WERI-Rb-1 (cell line): ENCODE measurements at regions not wholly inside any gene's neighbourhood (a gene's known extent, or its start where the extent isn't known, plus 50 kb on each side); places are given as distances from the start of the nearest gene placed in this dataset.

Experiments
- DNase-seq: peaks from one replicate; pipeline ENCODE4 v3.0.0-alpha.2; 2020
- H3K27ac ChIP-seq: fragments of 250-450 bp; sonication (Bioruptor Pico); 2 replicates; pipeline ENCODE4 v1.5.1; 2020; ENCODE audit warnings: mild to moderate bottlenecking, moderate library complexity
- H3K27me3 ChIP-seq: fragments of 250-450 bp; sonication (Bioruptor Pico); 2 replicates; pipeline ENCODE4 v1.5.1; 2021; ENCODE audit warnings: mild to moderate bottlenecking, low read depth, moderate library complexity; ENCODE audit not compliant: insufficient read depth, severe bottlenecking
- H3K36me3 ChIP-seq: fragments of 250-450 bp; sonication (Bioruptor Pico); 2 replicates; pipeline ENCODE4 v1.5.1; 2020; ENCODE audit warnings: mild to moderate bottlenecking, moderate library complexity
- H3K4me3 ChIP-seq: 2 replicates; pipeline ENCODE4 v1.5.1; 2011; ENCODE audit warnings: low read depth, mild to moderate bottlenecking, control low read depth, low read length
- H3K9me3 ChIP-seq: fragments of 250-450 bp; sonication (Bioruptor Pico); 2 replicates; pipeline ENCODE4 v1.5.1; 2021; ENCODE audit warnings: mild to moderate bottlenecking, moderate library complexity; ENCODE audit not compliant: severe bottlenecking
- TF ChIP-seq, protein P1 (sequence below): IDR thresholded peaks from 2 replicates; pipeline ENCODE4 v1.5.1; 2011; ENCODE audit warnings: low read depth, mild to moderate bottlenecking, control low read depth, inconsistent platforms, low read length

DNA sequence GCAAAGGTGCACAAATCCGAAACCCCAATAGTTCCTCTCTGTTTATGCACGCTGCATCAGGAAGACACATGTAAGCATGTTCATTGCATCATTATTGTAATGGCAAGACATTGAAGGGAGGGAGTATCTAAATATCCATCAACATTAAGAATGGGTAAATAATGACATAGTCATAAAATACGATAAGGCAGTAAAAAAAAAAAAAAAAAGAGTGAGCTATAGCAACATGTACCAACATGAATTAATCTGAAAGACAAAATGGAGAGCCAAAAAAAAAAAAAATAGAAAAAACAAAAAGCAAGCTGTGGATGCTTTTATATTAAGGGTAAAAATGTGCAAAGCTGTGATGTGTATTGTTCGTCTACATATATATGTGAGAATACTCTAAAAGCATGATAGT is 70.2 kb upstream of the ABLIM1 start:
- no peak overlapping the region for H3K4me3 ChIP-seq
- no peaks in the 10 kb centered on the region for H3K9me3 ChIP-seq
- no peaks in the 10 kb centered on the region for H3K36me3 ChIP-seq
- no peak overlapping the region for H3K27ac ChIP-seq
- TF ChIP-seq, protein P1, sequence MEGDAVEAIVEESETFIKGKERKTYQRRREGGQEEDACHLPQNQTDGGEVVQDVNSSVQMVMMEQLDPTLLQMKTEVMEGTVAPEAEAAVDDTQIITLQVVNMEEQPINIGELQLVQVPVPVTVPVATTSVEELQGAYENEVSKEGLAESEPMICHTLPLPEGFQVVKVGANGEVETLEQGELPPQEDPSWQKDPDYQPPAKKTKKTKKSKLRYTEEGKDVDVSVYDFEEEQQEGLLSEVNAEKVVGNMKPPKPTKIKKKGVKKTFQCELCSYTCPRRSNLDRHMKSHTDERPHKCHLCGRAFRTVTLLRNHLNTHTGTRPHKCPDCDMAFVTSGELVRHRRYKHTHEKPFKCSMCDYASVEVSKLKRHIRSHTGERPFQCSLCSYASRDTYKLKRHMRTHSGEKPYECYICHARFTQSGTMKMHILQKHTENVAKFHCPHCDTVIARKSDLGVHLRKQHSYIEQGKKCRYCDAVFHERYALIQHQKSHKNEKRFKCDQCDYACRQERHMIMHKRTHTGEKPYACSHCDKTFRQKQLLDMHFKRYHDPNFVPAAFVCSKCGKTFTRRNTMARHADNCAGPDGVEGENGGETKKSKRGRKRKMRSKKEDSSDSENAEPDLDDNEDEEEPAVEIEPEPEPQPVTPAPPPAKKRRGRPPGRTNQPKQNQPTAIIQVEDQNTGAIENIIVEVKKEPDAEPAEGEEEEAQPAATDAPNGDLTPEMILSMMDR = no peak
- no peaks in the 10 kb centered on the region for H3K27me3 ChIP-seq
- no peak for DNase-seq

DNA sequence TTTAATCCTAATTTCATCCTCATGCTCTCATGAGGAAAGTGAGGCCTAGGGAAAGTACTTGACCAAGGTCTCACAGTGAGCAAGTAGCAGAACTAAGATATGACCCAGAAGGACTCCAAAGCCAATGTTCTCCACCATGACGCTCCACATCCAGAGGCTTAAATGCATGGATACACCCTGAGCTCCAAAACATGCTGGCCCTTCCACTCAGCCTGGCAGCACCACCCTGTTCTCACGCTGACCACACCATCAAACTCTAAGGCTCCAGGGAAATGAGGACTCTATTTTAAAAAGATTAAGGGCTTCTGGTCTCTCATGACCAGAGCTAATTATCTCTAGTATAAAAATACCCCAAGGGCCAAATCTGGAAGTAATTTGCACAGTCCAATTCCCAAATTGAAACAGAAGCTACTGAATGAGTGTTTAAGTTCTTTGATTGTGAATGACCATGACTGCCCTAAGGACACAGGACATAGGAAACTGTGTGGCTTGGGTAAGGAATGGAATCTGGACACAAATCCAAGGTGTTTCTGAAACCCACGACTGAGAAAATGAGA is 71.1 kb upstream of the ABLIM1 start:
- no peaks in the 10 kb centered on the region for H3K9me3 ChIP-seq

DNA sequence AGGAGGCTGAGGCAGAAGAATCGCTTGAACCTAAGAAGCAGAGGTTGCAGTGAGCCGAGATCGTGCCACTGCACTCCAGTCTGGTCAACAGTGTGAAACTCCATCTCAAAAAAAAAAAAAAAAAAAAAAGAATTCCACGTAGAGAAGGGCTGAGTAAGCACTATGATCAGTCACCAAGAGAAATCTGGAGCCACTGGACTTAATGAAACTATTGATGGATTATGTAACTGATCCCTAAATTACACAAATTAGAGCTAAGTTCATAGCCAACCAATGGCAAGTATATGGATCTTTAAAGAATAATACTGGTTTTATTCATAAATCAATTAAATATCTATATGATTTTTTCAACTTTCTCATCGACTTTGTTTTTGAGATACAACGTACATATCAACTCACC is 72.2 kb upstream of the ABLIM1 start:
- no peak for DNase-seq
- H3K9me3 ChIP-seq = no peaks in the 10 kb centered on the region
- H3K27ac ChIP-seq = no peak overlapping the region
- no peaks in the 10 kb centered on the region for H3K36me3 ChIP-seq
- no peak overlapping the region for H3K4me3 ChIP-seq
- TF ChIP-seq, protein P1 = no peak
- no peaks in the 10 kb centered on the region for H3K27me3 ChIP-seq

More for the DNA sequence above, 71.1 kb upstream of the ABLIM1 start:
- H3K36me3 ChIP-seq = no peaks in the 10 kb centered on the region
- TF ChIP-seq, protein P1 = no peak
- H3K27me3 ChIP-seq = no peaks in the 10 kb centered on the region
- H3K27ac ChIP-seq = no peak overlapping the region
- DNase-seq = no peak
- no peak overlapping the region for H3K4me3 ChIP-seq

DNA sequence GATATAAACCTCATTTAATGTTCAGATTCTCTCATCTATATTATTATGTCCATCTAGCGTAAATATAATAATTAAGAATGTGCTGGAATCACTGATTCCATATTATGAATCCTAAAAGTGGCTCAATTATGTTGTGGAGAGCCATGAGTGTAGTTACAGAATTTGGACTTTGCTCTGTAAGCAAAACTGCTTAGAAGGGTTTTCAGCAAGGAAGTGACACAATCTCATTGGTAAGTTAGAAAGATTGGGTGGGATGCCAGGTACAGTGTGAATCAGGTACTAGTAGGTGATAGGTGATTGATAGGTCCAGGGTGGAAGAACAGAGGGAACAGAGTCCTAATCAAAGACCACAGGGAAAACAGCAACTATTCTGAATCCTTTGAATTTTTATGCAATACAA is 74.9 kb upstream of the ABLIM1 start:
- Histone ChIP-seq H3K4me3 (no peak overlapping the region), H3K27ac (no peak overlapping the region), H3K9me3 (no peaks in the 10 kb centered on the region), H3K36me3 (no peaks in the 10 kb centered on the region), H3K27me3 (no peaks in the 10 kb centered on the region)
- TF ChIP-seq, protein P1 = no peak
- DNase-seq = no peak

DNA sequence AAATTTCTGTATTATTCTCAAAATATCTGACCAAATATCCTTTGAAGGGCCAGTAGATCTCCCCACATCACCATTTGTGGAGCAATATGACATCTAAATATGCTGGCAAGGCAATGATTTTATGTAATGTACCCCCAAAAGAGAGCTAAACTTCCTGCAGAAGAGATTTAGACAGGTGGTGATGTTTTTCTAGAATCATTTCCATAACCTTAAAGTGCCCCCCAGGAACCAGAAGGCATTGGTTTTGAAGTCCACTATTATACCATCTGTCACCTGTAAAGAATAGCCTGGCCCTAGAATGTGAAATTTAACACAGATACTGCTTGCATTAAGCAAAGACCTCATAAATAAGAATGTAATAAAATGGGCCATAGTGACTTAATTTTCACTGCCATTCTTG is 77.9 kb upstream of the ABLIM1 start:
- Histone ChIP-seq H3K27ac (no peak overlapping the region), H3K36me3 (no peaks in the 10 kb centered on the region), H3K4me3 (no peak overlapping the region), H3K9me3 (no peaks in the 10 kb centered on the region), H3K27me3 (no peaks in the 10 kb centered on the region)
- no peak for DNase-seq
- TF ChIP-seq, protein P1 = no peak
